ENCODE measurements at regions not wholly inside any gene's neighbourhood (a gene's known extent, or its start where the extent isn't known, plus 50 kb on each side); places are given as distances from the start of the nearest gene placed in this dataset.

- H3K4me3 ChIP-seq (ENCODE audit: low read depth, low read length): no peak overlapping the region
- no peak for TF ChIP-seq CTCF (IDR thresholded peaks at IDR 0.05; ENCODE audit: insufficient read depth, low read depth, low read length, missing control alignments)
Measured at GRCh38 chr10:44552726-44553125, 167.8 kb upstream of the CXCL12 start.

GRCh38 chr10:44557596-44558191 is 172.8 kb upstream of the CXCL12 start:
- no peak overlapping the region for H3K4me3 ChIP-seq (ENCODE audit: low read depth, low read length)
- DNase-seq (ENCODE audit: low read depth): no peak
- no peak for TF ChIP-seq CTCF (IDR thresholded peaks at IDR 0.05; ENCODE audit: insufficient read depth, low read depth, low read length, missing control alignments)

More at GRCh38 chr10:44552726-44553125, 167.8 kb upstream of the CXCL12 start:
- no peak for DNase-seq (ENCODE audit: low read depth)

DNA sequence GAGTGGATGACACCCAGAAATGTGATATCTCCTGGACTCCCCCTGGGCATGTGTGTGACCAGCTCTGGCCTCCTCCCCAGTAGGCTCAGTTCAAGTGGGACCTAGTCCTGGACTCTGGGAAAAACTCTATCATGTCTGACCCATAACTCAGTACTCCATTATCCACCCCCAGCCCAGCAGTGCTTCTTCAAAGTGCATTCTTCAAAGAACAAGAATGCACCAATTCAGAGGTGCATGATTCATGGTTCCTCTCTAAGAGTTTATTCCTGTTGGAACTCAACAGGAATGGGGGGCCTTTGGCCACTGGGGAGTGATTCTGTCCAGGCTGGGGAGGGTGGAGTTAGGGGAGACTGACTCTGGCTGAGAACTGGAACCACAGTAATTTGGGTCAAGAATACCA is 173.6 kb upstream of the CXCL12 start:
- no peak overlapping the region for H3K4me3 ChIP-seq (ENCODE audit: low read depth, low read length)
- no peak for DNase-seq (ENCODE audit: low read depth)
- no peak for TF ChIP-seq CTCF (IDR thresholded peaks at IDR 0.05; ENCODE audit: insufficient read depth, low read depth, low read length, missing control alignments)

GRCh38 chr10:44564361-44564760 is 179.5 kb upstream of the CXCL12 start:
- DNase-seq (ENCODE audit: low read depth): no peak
- no peak overlapping the region for H3K4me3 ChIP-seq (ENCODE audit: low read depth, low read length)
- no peak for TF ChIP-seq CTCF (IDR thresholded peaks at IDR 0.05; ENCODE audit: insufficient read depth, low read depth, low read length, missing control alignments)

DNA sequence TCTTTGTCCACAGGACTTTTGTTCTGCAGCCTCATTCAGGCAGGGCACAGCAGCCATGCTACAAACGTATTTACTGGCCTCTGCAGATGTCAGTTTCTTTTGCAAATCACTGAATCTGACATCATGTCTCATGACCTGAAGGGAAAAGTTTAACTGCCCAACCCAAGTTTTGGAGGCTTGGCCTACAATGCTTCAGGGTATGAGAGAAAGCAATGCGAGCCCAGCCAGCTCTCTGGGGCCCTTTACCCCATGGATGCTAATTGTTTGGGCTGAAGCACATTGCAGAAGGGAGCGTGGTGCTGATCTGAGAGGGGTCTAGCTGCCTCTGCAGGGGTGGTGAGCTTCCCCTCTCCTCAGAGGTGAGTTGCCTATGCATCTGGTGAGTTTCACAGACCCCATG is 179.9 kb upstream of the CXCL12 start:
- no peak for DNase-seq (ENCODE audit: low read depth)
- no peak overlapping the region for H3K4me3 ChIP-seq (ENCODE audit: low read depth, low read length)
- TF ChIP-seq CTCF (IDR thresholded peaks at IDR 0.05; ENCODE audit: insufficient read depth, low read depth, low read length, missing control alignments): no peak

GRCh38 chr10:44566786-44567185 is 181.9 kb upstream of the CXCL12 start:
- DNase-seq (ENCODE audit: low read depth): no peak
- TF ChIP-seq CTCF (IDR thresholded peaks at IDR 0.05; ENCODE audit: insufficient read depth, low read depth, low read length, missing control alignments): no peak
- no peak overlapping the region for H3K4me3 ChIP-seq (ENCODE audit: low read depth, low read length)

- no peak overlapping the region for H3K4me3 ChIP-seq (ENCODE audit: low read depth, low read length)
- DNase-seq (ENCODE audit: low read depth): no peak
- no peak for TF ChIP-seq CTCF (IDR thresholded peaks at IDR 0.05; ENCODE audit: insufficient read depth, low read depth, low read length, missing control alignments)
Measured at GRCh38 chr10:44567471-44567870, 182.6 kb upstream of the CXCL12 start.
